ENCODE measurements at regions not wholly inside any gene's neighbourhood (a gene's known extent, or its start where the extent isn't known, plus 50 kb on each side); places are given as distances from the start of the nearest gene placed in this dataset.

GRCh38 chr2:57330447-57330846, 716.2 kb upstream of the VRK2 start:
- intact Hi-C loops (cut with DNase I), result no loop called here
- Histone ChIP-seq H3K27ac (no peak overlapping the region), H3K27me3 (replicated peaks; ENCODE audit: insufficient read depth) (no peaks in the 10 kb centered on the region), H3K4me1 (replicated peaks) (no peaks in the 10 kb centered on the region), H3K36me3 (no peaks in the 10 kb centered on the region), H3K4me3 (no peak overlapping the region), H3K9me3 (no peaks in the 10 kb centered on the region)
- TF ChIP-seq CTCF (IDR thresholded peaks at IDR 0.05) (no peak), POLR2AphosphoS5 (IDR thresholded peaks at IDR 0.05) (no peak), POLR2A (IDR thresholded peaks at IDR 0.05) (no peak)
- no peak for DNase-seq (ENCODE audit: low spot score)
- WGBS, result 41% methylated on average over 2 of the region's 2 CpGs

GRCh38 chr2:57333221-57333620, 713.4 kb upstream of the VRK2 start:
- Histone ChIP-seq H3K27me3 (replicated peaks; ENCODE audit: insufficient read depth) (no peaks in the 10 kb centered on the region), H3K9me3 (no peaks in the 10 kb centered on the region), H3K27ac (no peak overlapping the region), H3K4me1 (replicated peaks) (no peaks in the 10 kb centered on the region), H3K36me3 (no peaks in the 10 kb centered on the region), H3K4me3 (no peak overlapping the region)
- DNase-seq (ENCODE audit: low spot score), result no peak
- TF ChIP-seq CTCF (IDR thresholded peaks at IDR 0.05) (no peak), POLR2AphosphoS5 (IDR thresholded peaks at IDR 0.05) (no peak), POLR2A (IDR thresholded peaks at IDR 0.05) (no peak)
- 48% methylated on average over 1 of the region's 1 CpG for whole genome bisulfite sequencing
- intact Hi-C loops (cut with DNase I), result no loop called here

GRCh38 chr2:57343391-57344006, 703.1 kb upstream of the VRK2 start:
- 95% methylated on average over 1 of the region's 1 CpG for WGBS
- no peaks in the 10 kb centered on the region for H3K27me3 ChIP-seq (replicated peaks; ENCODE audit: insufficient read depth)
- no peaks in the 10 kb centered on the region for H3K4me1 ChIP-seq (replicated peaks)
- no peak for TF ChIP-seq POLR2A (IDR thresholded peaks at IDR 0.05)
- no peaks in the 10 kb centered on the region for H3K36me3 ChIP-seq
- no peak for DNase-seq (ENCODE audit: low spot score)
- H3K9me3 ChIP-seq, result no peaks in the 10 kb centered on the region
- intact Hi-C loops (cut with DNase I), result no loop called here
- H3K27ac ChIP-seq, result no peak overlapping the region
- no peak overlapping the region for H3K4me3 ChIP-seq

GRCh38 chr2:57368190-57368589, 678.4 kb upstream of the VRK2 start:
- H3K36me3 ChIP-seq, result no peaks in the 10 kb centered on the region
- TF ChIP-seq CTCF (IDR thresholded peaks at IDR 0.05) (no peak), POLR2AphosphoS5 (IDR thresholded peaks at IDR 0.05) (no peak), POLR2A (IDR thresholded peaks at IDR 0.05) (no peak)
- H3K27me3 ChIP-seq (replicated peaks; ENCODE audit: insufficient read depth), result no peaks in the 10 kb centered on the region
- no peak overlapping the region for H3K4me3 ChIP-seq
- no peaks in the 10 kb centered on the region for H3K9me3 ChIP-seq
- no peak overlapping the region for H3K27ac ChIP-seq
- DNase-seq (ENCODE audit: low spot score), result no peak
- no peaks in the 10 kb centered on the region for H3K4me1 ChIP-seq (replicated peaks)
- 86% methylated on average over 1 of the region's 1 CpG for WGBS
- intact Hi-C loops (cut with DNase I), result no loop called here

- Histone ChIP-seq H3K27ac (no peak overlapping the region), H3K36me3 (no peaks in the 10 kb centered on the region), H3K9me3 (no peaks in the 10 kb centered on the region), H3K27me3 (replicated peaks; ENCODE audit: insufficient read depth) (no peaks in the 10 kb centered on the region), H3K4me3 (no peak overlapping the region), H3K4me1 (replicated peaks) (no peaks in the 10 kb centered on the region)
- intact Hi-C loops (cut with DNase I), result no loop called here
- DNase-seq (ENCODE audit: low spot score), result no peak
- WGBS, result 78% methylated on average over 3 of the region's 3 CpGs
- no peak for TF ChIP-seq CTCF (IDR thresholded peaks at IDR 0.05)
- TF ChIP-seq POLR2A (IDR thresholded peaks at IDR 0.05), result no peak
- TF ChIP-seq POLR2AphosphoS5 (IDR thresholded peaks at IDR 0.05), result no peak
These were observed 675.6 kb upstream of the VRK2 start for GRCh38 chr2:57370882-57371585.
